Heart left ventricle (tissue), 16 donors: ENCODE measurements at regions not wholly inside any gene's neighbourhood (a gene's known extent, or its start where the extent isn't known, plus 50 kb on each side); places are given as distances from the start of the nearest gene placed in this dataset.

ENCODE experiments used
- ATAC-seq, 4 donors: fragments of 200-7000 bp; cut with Tn5 transposase; one replicate each; pipeline ENCODE4 v1.9.1; 2020 to 2022; ENCODE audit warnings: moderate library complexity in 4 of 4, mild to moderate bottlenecking in 3 of 4, moderate number of reproducible peaks in 1 of 4
- DNase-seq, 5 donors: peaks; one replicate each; pipeline ENCODE4 v3.0.0-alpha.2; 2020
- H3K27ac ChIP-seq, 12 donors: fragments of 200-600 bp; sonication (generic) in 4 of 12; one replicate each; pipeline versions ENCODE4 v1.5.0 to v1.8.0; 2016 to 2022; ENCODE audit warnings: mild to moderate bottlenecking in 2 of 12
- H3K27me3 ChIP-seq, 9 donors: fragments of 200-600 bp; sonication (generic) in 2 of 9; one replicate each; pipeline versions ENCODE4 v1.5.1 to v1.8.0; 2016 to 2022; ENCODE audit warnings: mild to moderate bottlenecking in 3 of 9
- H3K36me3 ChIP-seq, 9 donors: fragments of 200-600 bp; sonication (generic) in 2 of 9; one replicate each; pipeline versions ENCODE4 v1.5.0 to v1.8.0; 2018 to 2022; ENCODE audit warnings: mild to moderate bottlenecking in 2 of 9
- H3K4me1 ChIP-seq, 12 donors: fragments of 200-600 bp; sonication (generic) in 4 of 12; one replicate each; pipeline versions ENCODE4 v1.5.0 to v1.8.0; 2016 to 2022; ENCODE audit warnings: mild to moderate bottlenecking in 3 of 12
- H3K4me3 ChIP-seq, 12 donors: fragments of 200-600 bp; sonication (generic) in 4 of 12; one replicate each; pipeline versions ENCODE4 v1.5.0 to v1.8.0; 2017 to 2022; ENCODE audit warnings: mild to moderate bottlenecking in 9 of 12, moderate library complexity in 4 of 12
- H3K9me3 ChIP-seq, 12 donors: fragments of 200-600 bp; sonication (generic) in 4 of 12; one replicate each; pipeline versions ENCODE4 v1.5.0 to v1.8.0; 2016 to 2022; ENCODE audit warnings: mild to moderate bottlenecking in 1 of 12
- POLR2A ChIP-seq, 2 donors: fragments of 450-650 bp; IDR thresholded peaks; one replicate each; pipeline ENCODE4 v1.6.1; 2017; ENCODE audit warnings: antibody characterized with exemption in 2 of 2, mild to moderate bottlenecking in 2 of 2, moderate library complexity in 2 of 2
- WGBS, 4 donors: extraction: QIAGEN DNeasy Blood & Tissue Kit in 2 of 4; methylation state at CpG; one replicate each; pipeline versions ENCODE4 v1.1.5 to v1.1.7; 2013 to 2018; 5-methylcytosine and 5-hydroxymethylcytosine counted together
- intact Hi-C, 10 donors: fragments of 100-400 bp; cut with DNase I; formaldehyde crosslinking; loops; one replicate each; pipeline versions ENCODE4 v1.11.1 to v1.14.2; 2022
- TF ChIP-seq, protein P1 (sequence below), 12 donors: fragments of 200-600 bp; sonication (generic) in 4 of 12; IDR thresholded peaks; one replicate each; pipeline versions ENCODE4 v1.5.0 to v1.8.0; 2018 to 2022; ENCODE audit warnings: antibody characterized with exemption in 12 of 12, mild to moderate bottlenecking in 5 of 12
- donor health status: ischemic (EF 13 %, LVEDD 7.1; RV severe dilation, severe dysfunction).
- donor health status: healthy with polysubstance abuse.
- donor health status: DM: no; HTN: yes; CAD: no.
- donor health status: DM: no; HTN: no; CAD: no.
- donor health status: ischemic (EF 25% LVEDD 6.9; RV normal size, moderate dysfunction).
- donor health status: ischemic (EF 25% LVEDD 5.7; RV mildly dilated, moderate dysfunction).
- donor health status: healthy.
- donor health status: DM: yes; HTN: yes; CAD: no.
- donor health status: ischemic (EF 35%, LVEDD 5.7; RV mildly dilated, moderate dysfunction).
- donor health status: nonischemic (EF 11% LVEDD 7.7; RV severe dilation, severe dysfunction).
- donor health status: DM: yes; HTN: yes; CAD: no.
- donor health status: PGD.
- donor health status: ischemic (EF 29% LVEDD 5.4; RV normal size, mild dysfunction).
- donor health status: nonischemic (EF 23%, LVEDD 6.1; RV moderate dilation, normal function).

DNA sequence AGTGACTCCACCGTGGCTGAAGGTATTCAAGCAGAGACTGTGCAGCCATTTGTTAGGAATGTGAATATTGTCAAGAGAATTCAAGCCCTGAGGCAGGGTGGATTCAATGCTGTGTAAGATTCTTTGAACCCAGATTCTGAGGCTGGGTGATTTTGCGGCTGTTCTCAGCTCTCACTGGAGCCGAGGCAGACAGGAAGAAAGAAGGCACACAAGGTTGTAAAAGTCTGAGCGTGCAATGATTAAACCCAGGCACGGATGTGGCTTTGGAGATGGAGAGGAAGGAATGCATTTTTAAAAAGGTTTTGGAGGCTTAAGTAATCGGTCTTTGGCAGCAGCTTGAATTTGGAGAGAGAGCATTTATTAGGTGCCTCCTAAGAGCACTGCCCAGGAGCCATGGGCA is 187.9 kb downstream of the KATNAL1 start:
- H3K4me1 ChIP-seq: peaks cover 0 to 10% (median 5%) of the 10 kb centered on the region in 12 donors
- ATAC-seq: no peak
- no peaks in the 10 kb centered on the region for H3K9me3 ChIP-seq
- peaks cover 0 to 18% (median 0%) of the 10 kb centered on the region in 9 donors for H3K27me3 ChIP-seq
- no peak overlapping the region for H3K4me3 ChIP-seq
- 50 to 62% (median 53%) methylated on average over 6 of the region's 6 CpGs for WGBS, 4 donors
- intact Hi-C loops: loop anchor here in 3 of 10 donors (10.0 kb wide), 3 partner anchors 185 to 535 kb away; partner anchors contain the start of gene SLC7A1 (in 1 of the 3)
- peak overlapping the region in 1 of 12 donors; percentile 63 for H3K27ac ChIP-seq
- no peak for DNase-seq
- TF ChIP-seq, protein P1, sequence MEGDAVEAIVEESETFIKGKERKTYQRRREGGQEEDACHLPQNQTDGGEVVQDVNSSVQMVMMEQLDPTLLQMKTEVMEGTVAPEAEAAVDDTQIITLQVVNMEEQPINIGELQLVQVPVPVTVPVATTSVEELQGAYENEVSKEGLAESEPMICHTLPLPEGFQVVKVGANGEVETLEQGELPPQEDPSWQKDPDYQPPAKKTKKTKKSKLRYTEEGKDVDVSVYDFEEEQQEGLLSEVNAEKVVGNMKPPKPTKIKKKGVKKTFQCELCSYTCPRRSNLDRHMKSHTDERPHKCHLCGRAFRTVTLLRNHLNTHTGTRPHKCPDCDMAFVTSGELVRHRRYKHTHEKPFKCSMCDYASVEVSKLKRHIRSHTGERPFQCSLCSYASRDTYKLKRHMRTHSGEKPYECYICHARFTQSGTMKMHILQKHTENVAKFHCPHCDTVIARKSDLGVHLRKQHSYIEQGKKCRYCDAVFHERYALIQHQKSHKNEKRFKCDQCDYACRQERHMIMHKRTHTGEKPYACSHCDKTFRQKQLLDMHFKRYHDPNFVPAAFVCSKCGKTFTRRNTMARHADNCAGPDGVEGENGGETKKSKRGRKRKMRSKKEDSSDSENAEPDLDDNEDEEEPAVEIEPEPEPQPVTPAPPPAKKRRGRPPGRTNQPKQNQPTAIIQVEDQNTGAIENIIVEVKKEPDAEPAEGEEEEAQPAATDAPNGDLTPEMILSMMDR (IDR thresholded peaks at IDR 0.05): no peak
- no peak for TF ChIP-seq POLR2A (IDR thresholded peaks at IDR 0.05)
- no peaks in the 10 kb centered on the region for H3K36me3 ChIP-seq

DNA sequence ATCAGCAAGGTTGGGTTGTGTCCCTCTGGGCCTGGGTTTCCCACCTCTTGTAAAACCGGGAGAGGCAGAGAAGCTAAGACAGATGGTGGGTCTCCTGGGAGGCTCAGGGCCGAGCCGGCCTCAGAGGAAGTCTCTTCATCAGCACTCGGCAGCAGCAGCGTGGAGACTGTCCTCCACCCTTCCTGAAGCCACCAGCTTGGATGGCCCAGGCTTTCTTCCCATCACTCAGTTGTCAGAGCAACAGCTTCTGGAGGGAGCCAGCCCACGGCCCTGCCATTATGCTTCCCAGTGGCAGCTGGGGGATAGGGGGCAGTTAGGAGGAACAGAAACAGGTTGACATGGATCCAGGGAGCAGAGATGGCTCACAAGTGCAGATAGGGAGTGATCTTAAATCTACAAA is 191.0 kb downstream of the KATNAL1 start:
- H3K4me3 ChIP-seq: no peak overlapping the region
- no peaks in the 10 kb centered on the region for H3K9me3 ChIP-seq
- no peaks in the 10 kb centered on the region for H3K36me3 ChIP-seq
- ATAC-seq: no peak
- 47 to 65% (median 63%) methylated on average over 6 of the region's 6 CpGs for WGBS, 4 donors
- DNase-seq: no peak
- H3K27me3 ChIP-seq: peaks cover 0 to 12% (median 0%) of the 10 kb centered on the region in 9 donors
- no peak for TF ChIP-seq POLR2A (IDR thresholded peaks at IDR 0.05)
- TF ChIP-seq, protein P1 (IDR thresholded peaks at IDR 0.05): no peak
- H3K4me1 ChIP-seq: peaks cover 0 to 26% (median 12%) of the 10 kb centered on the region in 12 donors
- H3K27ac ChIP-seq: no peak overlapping the region
- intact Hi-C loops: loop anchor here in 3 of 10 donors (10.0 kb wide), 3 partner anchors 182 to 532 kb away; partner anchors contain the start of gene SLC7A1 (in 1 of the 3)

- ATAC-seq (peak in 2 of 4 donors; percentile 5 to 9), DNase-seq (no peak)
- WGBS, 4 donors: 14 to 22% (median 18%) methylated on average over 9 of the region's 9 CpGs
- H3K36me3 ChIP-seq: no peaks in the 10 kb centered on the region
- peaks cover 0 to 26% (median 12%) of the 10 kb centered on the region in 12 donors for H3K4me1 ChIP-seq
- H3K4me3 ChIP-seq: peak overlapping the region in 10 of 12 donors; percentile 36 to 82 (median 62)
- intact Hi-C loops: loop anchor here in 8 of 10 donors (1.0 to 10.0 kb wide), 11 partner anchors 180 to 608 kb away; partner anchors contain the start of gene SLC7A1 (in 1 of the 8)
- H3K27ac ChIP-seq: peak overlapping the region in 1 of 12 donors; percentile 41
- peaks cover 0 to 4% (median 0%) of the 10 kb centered on the region in 9 donors for H3K27me3 ChIP-seq
- no peaks in the 10 kb centered on the region for H3K9me3 ChIP-seq
- TF ChIP-seq, protein P1 (IDR thresholded peaks at IDR 0.05): peak in 2 of 12 donors; percentile 2 to 33
- TF ChIP-seq POLR2A (IDR thresholded peaks at IDR 0.05): no peak
Measured at GRCh38 chr13:30115257-30115600, 192.1 kb downstream of the KATNAL1 start.

DNA sequence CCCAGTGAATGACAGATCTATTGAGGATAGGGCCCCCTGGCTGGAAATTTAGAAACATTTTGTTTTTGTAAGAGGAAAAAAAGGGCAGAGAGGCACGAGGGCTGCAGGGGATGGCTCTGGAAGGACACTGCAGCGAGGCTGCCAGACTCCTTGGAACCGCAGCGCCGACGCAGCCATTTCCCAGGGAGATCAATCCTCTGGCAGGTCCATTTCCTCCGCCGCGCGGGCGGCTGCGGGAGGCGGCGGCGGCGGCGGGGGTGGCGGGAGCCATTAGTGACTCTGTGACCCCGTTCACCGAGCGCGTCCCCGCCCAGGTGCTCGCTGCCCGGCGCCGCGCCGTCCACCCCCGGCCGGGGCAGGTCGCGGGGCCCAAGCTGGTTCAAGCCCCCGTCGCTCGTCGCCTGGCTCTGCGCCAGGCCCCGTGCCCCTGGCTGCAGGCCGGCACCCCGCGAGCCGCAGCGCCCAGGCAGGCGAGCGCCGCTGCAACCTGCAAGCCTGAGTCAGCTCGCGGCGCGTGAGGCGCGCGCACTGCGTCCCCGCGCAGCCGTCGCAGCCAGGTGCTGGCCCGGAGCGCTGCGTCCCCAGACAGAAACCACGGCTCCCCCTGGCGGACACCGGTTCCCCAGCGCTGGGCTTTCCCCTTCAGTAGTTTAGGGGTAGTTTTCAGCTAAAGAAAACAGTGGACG is 192.6 kb downstream of the KATNAL1 start:
- 0 to 1% (median 1%) methylated on average over 28 to 67 of the region's 67 CpGs for WGBS, 4 donors
- peak overlapping the region in 5 of 12 donors; percentile 1 to 66 (median 41) for H3K27ac ChIP-seq
- intact Hi-C loops: loop anchor here (1.0 to 10.0 kb wide), 15 partner anchors 180 to 608 kb away; partner anchors contain the start of gene SLC7A1 (in 1 of the 10)

More for the DNA sequence above, 192.6 kb downstream of the KATNAL1 start:
- no peaks in the 10 kb centered on the region for H3K9me3 ChIP-seq
- no peaks in the 10 kb centered on the region for H3K27me3 ChIP-seq
- H3K4me3 ChIP-seq: peak overlapping the region; percentile 12 to 82 (median 60)
- TF ChIP-seq, protein P1 (IDR thresholded peaks at IDR 0.05): peak; percentile 81 to 98 (median 90)
- no peak for TF ChIP-seq POLR2A (IDR thresholded peaks at IDR 0.05)
- no peaks in the 10 kb centered on the region for H3K36me3 ChIP-seq
- peak; percentile 73 to 93 (median 86) for ATAC-seq
- DNase-seq: peak; percentile 85 to 92 (median 88)
- H3K4me1 ChIP-seq: peaks cover 0 to 26% (median 12%) of the 10 kb centered on the region in 12 donors
